ENCODE measurements at regions not wholly inside any gene's neighbourhood (a gene's known extent, or its start where the extent isn't known, plus 50 kb on each side); places are given as distances from the start of the nearest gene placed in this dataset.

GRCh38 chr6:8238773-8239683, 136.7 kb upstream of the EEF1E1 start:
- no peak for TF ChIP-seq CTCF (IDR thresholded peaks at IDR 0.05)
- Histone ChIP-seq H3K27ac (no peak overlapping the region), H3K4me3 (no peak overlapping the region)
- DNase-seq (ENCODE audit: low spot score), result no peak

DNA sequence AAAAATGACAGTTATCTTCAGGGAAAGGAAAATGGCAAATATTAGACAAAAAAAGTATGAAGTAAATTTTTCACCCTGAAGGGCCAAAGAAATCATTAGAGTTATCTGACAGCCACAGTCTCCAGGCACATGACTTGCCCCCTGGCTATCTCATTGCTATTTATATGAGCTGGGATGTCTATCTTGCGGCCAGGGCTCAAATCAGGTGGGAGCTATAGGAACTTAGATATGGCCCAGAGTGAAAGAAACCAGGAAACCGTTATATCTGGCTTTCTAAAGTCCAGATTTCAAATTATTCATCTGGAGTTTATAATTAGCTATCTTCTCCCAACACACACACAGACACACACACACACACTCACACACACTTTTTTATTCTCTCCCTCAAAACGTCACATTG, 135.3 kb upstream of the EEF1E1 start:
- Histone ChIP-seq H3K27ac (no peak overlapping the region), H3K4me3 (no peak overlapping the region)
- TF ChIP-seq CTCF (IDR thresholded peaks at IDR 0.05), result no peak
- no peak for DNase-seq (ENCODE audit: low spot score)

- Histone ChIP-seq H3K4me3 (no peak overlapping the region), H3K27ac (no peak overlapping the region)
- no peak for TF ChIP-seq CTCF (IDR thresholded peaks at IDR 0.05)
- DNase-seq (ENCODE audit: low spot score), result no peak
These were observed 134.6 kb upstream of the EEF1E1 start for GRCh38 chr6:8236956-8237355.

DNA sequence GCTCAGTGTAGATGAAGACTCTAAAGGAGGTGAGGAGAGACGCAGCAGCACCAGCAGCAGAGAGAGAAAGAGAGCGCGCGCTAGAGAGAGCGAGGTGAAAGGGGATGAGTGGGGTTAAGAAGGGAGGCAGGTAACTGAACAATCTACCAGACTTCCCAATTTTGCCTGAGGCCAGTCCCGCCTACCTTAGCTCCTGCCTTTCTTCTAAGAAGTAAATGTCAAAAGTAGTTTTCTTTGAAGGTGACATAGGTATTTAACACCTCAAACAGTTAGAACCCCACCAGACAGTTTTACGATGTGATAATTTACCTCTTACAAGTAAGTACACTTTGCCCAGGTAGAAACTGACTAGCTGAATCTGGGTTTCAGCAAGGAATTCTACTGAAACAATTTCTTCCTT, 132.0 kb upstream of the EEF1E1 start:
- no peak overlapping the region for H3K27ac ChIP-seq
- H3K4me3 ChIP-seq, result no peak overlapping the region
- DNase-seq (ENCODE audit: low spot score), result no peak
- TF ChIP-seq CTCF (IDR thresholded peaks at IDR 0.05), result no peak

DNA sequence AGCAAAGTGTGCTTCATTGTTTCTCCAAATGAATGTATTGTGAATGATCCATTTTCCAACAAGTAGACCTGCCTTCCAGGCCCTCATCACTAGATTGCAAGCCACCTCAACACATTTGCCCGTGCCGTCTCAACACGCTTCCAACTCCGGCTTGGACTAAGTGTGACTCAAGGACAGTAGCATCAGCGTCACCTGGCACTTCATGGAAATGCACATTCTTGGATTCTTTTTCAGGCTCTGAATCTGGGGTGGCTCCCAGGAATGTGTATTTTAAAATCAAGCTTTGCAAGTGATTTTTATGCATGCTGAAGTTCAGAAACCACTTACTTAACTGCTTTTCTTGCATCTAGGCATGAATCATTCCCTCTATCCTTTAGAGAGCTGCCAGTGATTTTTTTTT, 129.6 kb upstream of the EEF1E1 start:
- no peak overlapping the region for H3K4me3 ChIP-seq
- H3K27ac ChIP-seq, result no peak overlapping the region
- no peak for DNase-seq (ENCODE audit: low spot score)
- no peak for TF ChIP-seq CTCF (IDR thresholded peaks at IDR 0.05)

GRCh38 chr6:8229915-8230756, 127.8 kb upstream of the EEF1E1 start:
- TF ChIP-seq CTCF (IDR thresholded peaks at IDR 0.05), result no peak
- H3K27ac ChIP-seq, result no peak overlapping the region
- no peak overlapping the region for H3K4me3 ChIP-seq
- no peak for DNase-seq (ENCODE audit: low spot score)
